ENCODE measurements at regions not wholly inside any gene's neighbourhood (a gene's known extent, or its start where the extent isn't known, plus 50 kb on each side); places are given as distances from the start of the nearest gene placed in this dataset.

DNA sequence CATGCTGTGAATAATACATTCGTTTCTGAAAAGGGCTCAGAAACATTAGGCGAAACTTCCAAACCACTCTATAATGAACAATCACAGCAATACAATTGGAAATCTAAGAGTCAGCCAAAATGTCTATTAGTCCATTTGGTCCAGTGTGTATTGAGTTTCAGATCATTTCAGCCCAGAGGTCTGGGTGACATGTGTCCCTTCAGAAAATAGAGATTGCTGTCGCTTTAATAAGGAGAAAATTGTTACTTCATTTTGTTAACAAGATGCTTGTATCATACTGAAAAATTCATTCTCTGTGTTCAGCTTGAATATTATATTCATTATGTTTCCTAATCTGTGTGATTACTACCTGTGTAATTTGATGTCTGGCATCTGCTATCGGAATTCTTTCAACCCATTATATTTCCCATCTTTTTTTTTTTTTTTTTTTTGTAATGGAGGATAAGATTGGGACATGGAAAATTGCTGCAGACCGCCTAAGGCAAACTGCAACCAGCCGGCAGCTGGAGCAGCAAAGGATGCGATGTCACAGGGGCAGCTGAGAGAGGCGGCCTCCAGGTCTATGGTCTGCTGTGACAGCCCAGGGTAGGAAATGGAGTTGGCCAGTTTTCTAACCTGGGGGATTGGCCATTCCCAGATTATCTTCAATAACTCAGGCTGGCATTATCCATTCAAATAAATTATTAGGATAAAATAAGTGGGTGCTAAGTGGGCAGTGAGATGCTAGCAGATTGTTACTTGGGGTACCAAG is 170.9 kb upstream of the NPVF start:
- peak; percentile 52 for DNase-seq

DNA sequence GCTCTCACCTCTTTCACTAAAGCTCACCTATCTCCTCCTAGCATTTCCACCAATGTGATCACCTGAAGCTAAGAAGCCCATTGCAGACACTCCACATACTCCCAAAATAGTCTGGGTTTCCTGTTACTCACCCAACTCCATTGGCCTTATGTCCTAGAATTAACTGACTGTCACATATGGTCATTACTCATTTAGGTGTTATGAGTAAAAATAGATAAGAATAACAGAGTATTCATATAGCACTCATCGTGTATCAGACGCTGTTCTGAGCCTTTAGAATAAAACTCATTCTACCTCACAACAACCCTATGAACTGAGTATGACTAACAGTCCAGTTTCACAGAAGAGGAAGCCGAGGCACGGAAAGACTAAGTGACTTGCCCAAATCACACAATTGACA is 174.2 kb upstream of the NPVF start:
- no peak for DNase-seq

DNA sequence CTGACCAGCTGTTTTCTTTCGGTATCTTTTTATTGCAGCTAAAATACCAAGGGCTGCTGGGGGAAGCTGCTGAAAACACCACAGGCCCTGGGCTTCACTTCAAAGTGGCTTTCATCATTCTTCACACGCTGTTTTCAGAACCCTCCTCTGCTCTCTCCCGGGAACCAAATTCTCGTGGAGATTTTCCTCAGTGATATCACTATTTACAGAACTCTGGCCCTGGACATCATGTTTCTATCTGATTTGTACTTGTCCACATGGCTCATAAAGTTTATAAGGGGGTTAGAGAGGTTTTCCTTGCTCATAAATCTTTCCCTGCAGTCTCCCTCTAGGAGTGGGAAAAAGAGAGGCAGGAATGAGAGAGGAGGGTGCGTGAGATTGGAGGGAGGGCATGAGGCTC is 177.4 kb upstream of the NPVF start:
- DNase-seq, result no peak

DNA sequence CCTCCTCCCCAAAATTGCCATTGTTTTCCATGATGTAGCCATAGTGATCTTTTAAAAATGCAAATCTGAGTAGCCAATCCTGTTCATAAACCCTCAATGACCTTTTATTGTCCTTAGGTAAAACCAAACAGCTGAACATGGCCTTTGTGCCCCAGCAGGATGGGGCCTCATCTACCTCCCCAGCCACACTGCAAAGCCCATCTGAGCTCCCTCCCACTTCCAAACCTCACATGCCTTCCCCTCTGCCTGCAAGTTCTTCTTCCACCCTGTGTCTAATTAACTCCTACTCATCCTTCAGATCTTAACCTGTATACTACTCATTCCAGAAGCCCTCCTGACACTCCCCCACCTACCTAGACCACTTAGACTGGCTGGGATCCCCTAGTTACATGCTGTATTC is 178.8 kb upstream of the NPVF start:
- DNase-seq, result no peak

DNA sequence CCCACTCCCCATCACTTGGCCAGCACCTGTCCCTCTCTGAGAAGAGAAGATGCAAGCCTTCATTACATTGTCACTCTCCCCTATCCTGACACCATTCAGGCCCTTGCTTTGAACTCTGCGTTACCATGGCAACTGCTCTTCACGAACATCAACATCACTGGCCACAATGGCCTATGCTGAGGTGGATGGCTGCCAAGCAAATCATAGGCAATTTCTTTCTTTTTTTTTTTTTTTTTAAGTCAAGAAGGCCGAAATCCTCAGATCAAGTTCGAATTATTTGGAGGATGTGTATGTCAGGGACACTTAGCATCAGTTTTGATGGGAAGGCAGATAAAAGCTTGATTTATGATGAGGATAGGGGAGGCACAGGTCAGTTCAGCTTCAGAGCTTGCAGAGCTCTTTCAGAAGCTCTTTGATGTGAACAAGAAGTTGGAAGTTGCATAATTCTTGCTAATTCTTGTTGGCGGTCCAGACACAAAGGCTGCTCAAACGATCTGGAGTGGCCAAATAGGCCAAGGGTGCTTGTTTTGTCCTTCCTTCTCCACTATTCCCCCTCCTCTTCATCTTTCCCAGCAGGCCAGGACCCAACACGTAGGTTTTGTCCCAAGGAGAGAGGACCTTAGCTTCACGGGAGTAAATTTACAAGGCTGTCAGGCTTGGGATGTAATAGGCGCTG is 179.9 kb upstream of the NPVF start:
- DNase-seq, result peak; percentile 20

DNA sequence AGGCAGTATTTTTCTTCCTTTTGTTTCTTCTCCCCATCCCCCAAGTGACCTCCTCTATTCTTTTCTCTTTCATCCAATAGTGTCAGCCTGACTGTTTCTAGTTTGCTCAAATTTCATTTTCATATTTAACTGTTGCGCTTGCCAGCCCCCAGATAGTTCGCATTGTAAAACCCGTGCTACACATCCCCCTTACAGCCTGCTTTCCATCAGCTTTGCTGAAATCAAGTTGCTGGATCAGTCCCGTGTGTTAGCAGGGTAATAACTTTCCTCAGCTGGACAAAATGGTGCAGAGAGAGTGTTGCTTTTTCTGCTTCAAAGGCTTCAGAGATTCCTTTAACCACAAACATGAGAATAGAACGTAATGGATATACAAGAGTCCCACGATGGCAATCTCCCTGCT is 180.6 kb upstream of the NPVF start:
- no peak for DNase-seq

DNA sequence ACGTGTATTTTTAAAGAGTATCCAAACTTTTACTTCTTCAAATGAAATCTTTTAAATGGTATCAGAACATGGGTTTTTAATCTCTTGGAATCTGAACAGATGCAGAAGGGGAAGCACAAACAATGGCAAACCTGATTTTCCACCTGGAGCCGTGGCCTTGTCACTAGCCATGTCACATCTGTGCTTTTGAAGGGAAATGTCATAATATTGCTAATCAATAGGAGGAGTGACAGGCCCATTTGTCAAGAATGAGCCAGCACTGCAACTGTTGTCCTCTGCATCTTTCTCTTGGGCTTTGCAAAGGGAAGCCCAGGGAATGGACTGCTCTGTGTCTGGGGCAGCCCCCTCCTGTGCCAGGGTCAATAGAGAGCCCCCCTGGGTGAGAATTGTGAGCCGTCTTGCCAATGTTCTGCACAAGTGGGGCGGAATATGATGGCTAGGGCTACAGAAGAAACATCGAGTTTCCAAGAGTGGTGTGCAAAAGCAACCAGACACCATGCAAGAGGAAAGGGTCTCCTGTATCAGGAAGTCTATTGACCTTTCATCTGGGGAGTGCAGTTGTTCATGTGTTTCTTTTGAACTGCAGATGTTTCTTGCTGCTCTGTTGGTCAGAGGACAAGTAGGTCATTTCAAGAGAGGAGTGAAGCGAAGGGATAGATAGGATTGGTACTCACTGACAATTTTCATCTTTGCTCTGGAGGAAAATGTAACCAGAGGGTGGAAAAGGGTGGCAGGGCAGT is 181.8 kb upstream of the NPVF start:
- no peak for DNase-seq

DNA sequence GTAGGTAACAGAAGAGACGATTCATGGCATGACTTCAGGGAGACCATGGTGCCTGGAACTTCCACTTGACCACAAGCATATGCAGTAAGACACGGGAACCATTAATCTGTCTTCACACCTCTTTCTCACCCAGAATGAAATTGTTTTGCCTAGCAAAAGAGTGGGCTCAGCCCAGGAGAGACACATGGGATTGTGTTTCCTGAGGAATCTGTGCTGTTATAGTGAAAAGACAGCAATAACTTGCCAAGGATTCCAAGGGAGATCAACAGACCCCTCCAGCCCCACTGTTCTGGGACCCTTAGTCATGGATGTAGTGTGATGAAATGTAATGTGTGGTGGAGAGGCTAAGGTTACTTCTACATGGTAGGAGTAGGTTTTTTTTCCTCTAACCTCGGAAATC is 192.5 kb upstream of the NPVF start:
- no peak for DNase-seq

DNA sequence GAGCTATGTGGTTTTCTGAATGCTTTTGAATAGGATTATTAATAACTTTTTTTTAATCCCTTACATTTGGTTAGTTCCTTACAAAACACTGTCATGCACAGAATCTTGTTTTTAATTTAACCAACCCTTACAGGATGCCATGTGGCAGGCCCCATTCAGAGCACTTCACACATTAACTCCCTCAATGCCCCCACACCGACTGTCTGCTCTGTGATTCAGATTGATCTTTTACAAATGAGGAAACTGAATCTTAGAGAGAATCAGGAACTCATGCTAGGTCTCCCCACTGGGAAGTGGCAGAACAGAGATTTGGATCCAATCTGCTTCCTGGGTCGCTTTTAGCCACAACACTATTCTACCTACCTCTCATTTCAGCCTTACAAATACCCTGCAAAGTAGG is 195.8 kb upstream of the NPVF start:
- no peak for DNase-seq

DNA sequence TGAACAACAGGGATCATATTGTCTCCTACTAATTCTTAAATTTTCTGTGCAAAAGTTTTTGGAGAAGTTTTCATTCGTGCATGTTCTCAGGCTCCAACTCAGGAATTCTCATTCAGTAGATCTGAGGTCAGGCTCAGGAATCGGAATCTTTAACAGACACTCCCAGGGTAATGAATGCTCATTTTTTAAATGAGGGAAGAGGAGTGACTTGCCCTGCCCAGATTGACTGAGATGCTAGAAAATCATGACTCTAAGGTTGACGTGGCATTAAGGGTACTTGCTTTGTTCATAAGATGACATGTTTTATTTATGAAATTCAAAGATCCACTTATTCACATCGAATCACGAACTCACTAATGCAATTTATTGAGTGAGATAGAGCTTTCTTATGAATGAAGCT is 196.6 kb upstream of the NPVF start:
- no peak for DNase-seq

DNA sequence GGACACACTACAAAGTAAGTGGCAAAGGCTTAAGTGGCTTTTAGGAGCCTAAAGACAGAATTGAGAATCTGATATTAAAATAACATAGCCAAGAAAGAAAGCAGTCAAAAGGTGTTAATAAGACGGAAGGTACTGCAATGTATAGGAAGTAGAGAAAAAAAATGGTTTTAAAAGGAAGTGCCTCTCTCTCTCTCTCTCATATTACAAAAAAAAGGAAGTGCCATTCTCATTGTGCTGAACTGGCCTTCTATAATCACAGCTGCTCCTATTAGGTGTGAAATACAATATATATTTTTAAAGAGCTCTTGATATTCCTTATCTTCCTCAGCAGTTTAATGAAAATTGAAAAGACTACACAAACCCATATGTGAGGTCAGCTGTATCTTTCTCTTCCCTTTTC is 199.4 kb upstream of the NPVF start:
- DNase-seq, result no peak

DNA sequence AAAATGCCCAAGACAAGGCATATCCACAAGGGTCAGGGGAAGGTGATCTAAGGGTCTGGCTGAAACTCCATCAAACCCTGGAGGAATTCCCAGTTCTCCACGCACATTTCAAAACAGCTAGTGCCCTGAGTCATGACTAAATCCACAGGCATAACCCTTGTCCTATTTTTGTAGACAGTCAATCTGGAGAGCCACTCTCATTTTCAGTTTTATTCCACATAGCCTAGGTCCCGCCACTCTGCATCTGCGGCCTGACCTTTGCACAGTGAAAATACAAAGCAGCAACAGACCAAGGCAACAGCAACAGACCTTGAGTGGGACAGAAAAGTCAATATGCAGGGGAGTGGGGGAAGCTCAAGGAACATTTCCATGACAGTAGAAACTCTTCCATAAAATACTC is 201.4 kb upstream of the NPVF start:
- DNase-seq, result no peak

DNA sequence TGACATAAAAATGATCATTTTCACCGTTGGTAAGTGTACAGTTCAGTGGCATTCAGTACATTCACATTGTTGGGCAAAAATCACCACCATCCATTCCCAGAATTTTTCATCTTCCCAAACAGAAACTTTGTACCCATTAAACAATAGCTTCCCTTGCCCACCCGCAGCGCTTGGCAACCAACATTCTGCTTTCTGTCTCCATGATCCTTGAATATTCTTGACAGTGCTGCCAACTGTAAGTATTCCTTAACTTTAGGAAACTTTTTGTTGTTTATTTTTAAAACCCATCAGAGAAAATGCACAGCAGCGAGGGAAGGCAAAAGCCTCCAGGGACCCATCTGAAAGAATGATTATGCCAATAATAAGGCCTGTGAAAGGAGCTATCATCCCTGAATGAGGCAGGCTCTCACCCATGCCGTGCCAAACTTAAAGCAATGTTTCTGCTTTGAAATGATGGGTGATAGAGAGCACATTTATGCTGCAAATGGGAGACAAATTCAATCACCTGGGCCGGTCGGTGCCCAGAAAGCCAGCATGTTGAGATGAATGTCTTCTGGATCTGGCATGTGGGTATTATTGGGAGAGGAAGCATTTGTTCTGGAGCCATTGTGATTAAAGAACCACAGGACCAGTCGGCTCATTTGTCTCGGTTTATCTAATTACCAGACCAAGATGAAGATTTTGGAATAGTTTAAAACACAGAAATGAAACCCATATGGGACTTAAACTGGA is 202.1 kb upstream of the NPVF start:
- no peak for DNase-seq

DNA sequence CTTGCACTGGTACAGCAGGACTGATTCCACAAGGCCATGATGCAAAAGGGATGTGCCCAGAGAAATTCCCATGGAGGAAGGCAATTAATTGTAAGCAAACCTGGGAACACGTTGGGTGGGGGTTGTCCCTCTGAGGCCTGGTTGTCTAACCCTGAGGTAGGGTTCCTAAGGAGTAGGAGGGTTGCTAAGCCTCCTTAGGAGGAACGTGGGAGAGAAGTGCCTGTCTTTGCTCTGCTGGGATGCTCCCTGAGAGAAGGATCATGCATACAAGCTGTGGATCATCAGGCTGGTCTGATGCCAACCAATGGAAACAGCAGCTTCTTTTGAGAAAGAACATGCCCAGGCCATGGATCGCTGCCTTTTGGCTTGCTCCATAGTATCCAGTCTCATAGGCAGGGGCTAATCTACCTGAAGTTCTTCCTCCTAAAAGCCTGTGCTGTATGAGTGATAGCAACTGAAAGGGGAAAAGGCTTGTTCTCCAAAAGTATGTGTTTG is 203.7 kb upstream of the NPVF start:
- DNase-seq, result no peak

DNA sequence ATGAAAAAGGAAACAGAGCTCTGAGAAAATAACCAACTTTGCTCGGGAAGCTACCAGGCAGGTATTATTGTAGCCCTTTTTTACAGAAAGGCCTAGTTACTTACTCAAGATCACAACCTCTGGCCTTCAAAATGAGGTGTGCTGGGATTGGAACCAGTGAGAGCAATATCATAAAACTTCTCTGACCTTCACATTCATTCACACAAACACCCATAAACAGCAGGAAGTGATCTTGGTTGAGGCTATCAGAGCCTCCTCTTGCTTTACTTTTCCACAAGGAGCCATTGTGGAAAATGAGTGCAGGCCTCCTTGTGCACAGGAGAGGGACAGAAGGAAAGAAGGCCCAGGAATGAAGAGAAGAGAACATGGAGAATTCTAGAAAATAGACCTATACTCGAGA is 204.5 kb upstream of the NPVF start:
- DNase-seq, result no peak

DNA sequence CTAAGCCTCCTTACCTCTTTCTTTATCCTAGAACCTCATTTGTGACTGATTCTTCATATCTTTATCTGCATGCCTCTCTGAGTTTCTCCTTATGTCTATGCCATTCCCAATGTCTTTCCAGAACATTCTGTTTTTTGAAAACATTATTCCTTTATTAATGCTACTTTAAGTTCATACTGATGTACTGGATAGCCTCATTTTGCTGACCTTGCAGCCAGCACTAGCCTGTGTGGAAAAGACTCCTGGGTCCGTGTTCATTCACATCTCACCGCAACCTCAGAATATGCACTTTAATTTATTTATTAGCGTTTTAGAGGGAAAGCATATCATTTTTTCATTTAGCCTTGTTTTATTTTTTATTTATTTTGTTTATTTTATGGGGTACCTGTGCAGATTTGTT is 208.1 kb upstream of the NPVF start:
- DNase-seq, result no peak

DNA sequence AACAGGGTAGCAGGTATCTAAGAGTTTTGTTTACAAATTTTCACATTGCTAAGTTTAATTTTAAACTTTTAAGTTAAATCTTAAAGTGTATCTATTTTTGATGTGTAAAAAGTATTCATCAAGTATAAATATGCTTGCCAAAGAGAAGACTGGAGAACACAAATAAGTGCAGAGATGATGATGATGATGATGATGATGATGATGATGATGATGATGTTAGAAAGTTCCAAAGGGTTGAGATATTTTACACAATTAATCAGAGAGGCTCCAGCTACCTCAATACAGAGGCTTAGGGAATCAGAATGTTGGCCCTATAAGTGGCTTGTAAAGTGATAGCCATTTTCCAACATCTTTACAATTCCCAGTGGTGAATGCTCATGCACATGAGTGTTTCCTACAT is 209.0 kb upstream of the NPVF start:
- DNase-seq, result no peak

DNA sequence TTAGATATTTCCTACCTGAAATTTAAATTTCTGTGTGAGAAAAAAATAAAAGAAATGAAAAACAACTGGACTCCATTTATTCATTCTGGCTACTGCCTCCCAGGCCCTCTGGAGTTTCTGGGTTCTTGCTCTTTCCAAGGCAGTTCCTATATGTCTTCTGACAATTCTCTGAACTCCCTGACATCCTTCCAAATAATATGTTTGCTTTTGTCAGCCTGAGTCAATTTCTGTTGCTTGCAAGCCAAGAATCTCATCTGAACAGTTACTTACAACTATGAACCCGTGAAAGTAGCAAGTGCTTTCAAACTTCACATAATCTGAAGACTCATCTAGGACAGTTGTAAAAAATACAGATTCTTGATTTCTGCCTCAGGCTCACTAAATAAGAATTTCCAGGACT is 216.7 kb upstream of the NPVF start:
- no peak for DNase-seq

DNA sequence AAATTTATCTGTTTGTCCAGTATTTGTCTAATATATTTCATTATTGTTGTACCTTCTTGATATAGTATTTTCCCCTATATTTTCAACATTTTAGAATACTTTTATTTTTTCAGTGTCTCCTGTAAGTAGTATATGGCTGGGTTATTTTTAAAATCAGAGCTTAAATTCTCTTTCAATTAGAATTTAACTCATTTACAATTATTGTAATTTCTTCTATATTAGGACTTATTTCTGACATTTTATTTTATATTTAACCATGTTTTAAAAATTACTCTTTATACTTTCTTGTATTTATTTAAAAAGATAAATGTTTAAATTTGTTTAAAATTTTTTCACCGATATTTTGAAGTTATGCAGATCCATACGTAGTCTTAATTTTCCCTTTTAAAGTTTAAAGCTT is 220.0 kb upstream of the NPVF start:
- DNase-seq, result no peak

DNA sequence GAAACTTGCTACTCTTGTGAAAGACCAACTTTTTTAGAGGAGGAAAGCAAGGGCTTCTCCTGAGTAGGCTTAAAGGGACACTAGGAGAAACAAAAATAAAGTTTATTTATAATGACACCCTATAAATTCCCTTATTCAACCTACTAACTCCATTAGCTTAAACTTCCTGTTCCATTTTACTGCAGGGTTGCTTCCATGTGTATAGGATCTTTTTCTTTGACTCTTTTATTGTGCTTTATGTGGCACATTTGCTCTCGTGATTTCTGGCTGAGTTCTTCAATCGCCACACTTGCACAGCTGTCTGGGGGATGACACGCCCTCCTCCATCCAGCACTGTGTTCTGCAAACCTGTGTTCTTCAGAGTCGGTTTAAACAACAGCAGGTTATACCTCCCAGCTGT is 225.7 kb upstream of the NPVF start:
- no peak for DNase-seq

DNA sequence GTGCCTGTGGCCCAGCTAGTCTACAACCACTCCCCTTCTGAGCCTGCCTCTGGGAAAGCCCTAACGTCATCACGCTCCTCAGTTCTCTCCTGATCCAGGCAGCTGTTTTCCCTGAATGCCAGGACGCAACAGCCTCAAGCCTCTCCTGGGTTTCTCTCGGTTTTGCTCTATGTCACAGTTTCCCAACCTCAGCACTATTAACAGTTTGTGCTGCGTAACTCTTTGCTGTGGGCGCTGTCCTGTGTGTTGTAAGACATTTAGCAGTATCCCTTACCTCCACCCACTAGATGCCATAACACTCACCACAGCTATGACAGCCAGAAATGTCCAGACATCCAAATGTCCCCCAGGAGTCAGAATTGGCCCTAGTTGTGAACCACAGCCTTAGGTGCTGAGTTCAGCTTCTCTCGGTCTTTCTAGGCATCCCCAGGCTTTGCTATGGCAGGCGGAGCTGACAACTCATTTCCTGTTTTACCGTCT is 226.3 kb upstream of the NPVF start:
- DNase-seq, result peak; percentile 5

DNA sequence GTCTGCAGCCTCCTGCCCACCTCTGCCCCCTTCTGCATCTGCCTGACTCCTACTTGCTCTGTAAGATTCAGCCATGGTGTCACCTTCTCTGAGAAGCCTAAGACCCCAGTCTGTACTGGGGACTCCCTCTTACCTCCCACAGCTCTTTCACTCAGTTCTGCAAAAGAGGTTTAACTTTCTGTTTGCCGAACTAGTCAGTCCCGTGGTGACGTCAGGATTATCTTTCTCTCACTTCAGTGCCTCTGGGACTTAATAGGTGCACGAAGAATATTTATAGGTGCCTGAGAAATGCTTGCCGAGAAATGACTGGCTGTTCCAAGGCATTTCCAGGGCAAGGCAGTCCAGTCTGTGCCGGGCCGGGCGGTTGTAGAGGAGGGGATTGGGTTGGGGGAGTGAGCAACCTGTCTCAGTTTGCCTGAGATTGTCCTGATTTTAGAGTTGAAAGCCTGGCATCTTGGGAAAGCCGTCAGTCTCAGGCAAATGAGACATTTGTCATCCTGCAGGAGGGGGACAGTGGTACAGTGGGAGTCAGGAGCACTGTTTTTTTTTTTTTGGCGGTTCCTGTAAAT is 227.5 kb upstream of the NPVF start:
- no peak for DNase-seq
